GM21723 (cell line): ENCODE measurements at regions not wholly inside any gene's neighbourhood (a gene's known extent, or its start where the extent isn't known, plus 50 kb on each side); places are given as distances from the start of the nearest gene placed in this dataset.

Source experiments
- ATAC-seq: cut with Tn5 transposase; IDR thresholded peaks from one replicate; pipeline ENCODE4 v1.9.1; 2021; ENCODE audit warnings: mild to moderate bottlenecking, moderate library complexity; ENCODE audit not compliant: unreplicated experiment

DNA sequence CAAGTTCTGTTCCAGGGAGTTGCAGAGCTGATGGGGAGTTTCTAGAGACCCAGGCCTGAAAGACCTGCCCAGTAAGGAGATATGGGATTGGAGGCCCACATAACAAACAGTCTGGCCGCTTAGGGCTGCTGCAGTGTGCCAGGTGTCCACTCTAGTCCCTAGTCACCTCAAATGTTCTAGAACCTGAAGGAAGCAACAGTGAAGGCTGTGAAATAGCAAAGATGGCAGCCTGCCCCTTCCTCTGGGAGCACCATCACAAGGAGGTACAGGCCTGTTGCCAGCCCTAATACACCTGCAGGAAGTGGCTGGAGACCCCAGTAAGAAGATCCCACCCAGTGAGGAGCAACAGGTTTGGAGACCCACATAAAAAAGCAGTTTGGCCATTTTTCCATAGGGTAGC lies 783.8 kb upstream of the EDIL3 start:
- ATAC-seq, result no peak

DNA sequence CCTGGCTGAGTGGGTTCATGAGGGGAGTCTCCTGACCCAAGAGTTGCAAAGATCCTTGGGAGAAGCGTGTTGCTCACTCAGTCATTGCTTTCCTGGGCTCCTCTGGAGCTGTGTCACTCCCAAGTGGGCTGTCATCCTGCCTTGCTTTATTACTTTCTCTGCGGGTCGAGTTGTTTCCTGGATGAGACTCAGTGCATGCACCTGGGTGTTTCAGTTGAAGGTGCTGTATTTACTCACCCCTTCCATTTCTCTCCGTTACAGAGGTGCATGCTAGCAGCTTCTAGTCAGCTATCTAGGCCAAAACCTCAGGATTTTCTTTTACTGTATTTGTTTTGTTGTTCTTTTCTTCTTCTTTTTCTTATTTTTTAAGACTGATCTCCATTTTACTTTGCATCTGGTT lies 785.5 kb upstream of the EDIL3 start:
- no peak for ATAC-seq

DNA sequence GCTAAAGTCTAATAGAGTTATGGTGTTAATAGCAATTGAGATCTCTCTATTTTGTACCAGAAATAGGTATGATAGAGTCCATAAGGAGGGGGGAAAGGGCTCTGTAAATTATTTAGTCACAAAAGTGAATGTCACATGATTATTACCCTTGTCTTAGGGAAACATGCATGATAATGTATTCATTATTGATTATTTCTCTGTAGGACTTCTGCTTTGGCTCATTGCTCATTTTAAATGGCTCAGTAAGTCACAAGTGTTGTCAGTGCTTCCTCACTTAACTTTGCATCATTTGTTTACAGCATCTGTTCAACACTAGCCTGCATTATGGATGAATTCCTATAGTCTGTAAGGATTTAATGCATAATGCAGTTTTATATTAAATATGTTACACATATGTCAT lies 788.8 kb upstream of the EDIL3 start:
- ATAC-seq, result no peak

DNA sequence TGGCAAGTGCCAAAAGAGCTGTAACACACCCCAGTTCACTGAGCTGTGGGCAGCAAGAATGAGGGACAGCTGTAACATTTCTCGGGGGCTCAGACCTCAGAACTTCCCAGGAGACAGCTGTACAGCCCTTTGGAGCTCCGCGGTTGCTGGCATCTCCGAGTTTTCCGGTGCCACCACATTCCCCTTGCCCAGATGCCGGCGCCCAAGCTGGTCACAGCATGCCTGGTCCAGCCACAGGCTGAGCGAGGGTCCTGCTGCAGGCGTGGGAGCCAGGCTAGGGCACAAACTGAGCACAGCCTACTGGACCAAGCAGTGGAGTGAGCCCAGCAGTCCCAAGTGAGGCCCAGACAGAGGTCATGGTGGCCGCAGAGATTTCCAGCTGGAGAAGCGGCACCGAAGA lies 797.7 kb upstream of the EDIL3 start:
- ATAC-seq, result no peak

DNA sequence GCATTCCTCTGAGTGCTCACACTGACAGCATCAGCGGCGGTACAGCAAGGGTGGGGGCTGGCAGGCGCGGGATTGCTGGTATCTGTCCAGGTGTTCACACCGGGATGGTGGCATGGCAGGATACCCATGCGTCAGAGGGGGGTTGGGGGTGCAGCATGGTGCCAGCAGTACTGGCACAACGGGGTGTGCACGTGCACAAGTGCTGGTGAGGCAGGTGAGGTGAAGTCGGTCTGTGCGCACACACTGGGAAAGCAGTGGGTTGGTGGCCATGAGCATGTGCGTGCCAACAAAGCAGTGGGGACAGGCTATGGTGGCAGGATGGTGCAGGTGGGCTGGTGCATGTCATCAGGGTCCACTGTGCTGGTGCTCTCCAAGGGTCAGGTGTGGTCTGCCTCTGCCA lies 819.6 kb upstream of the EDIL3 start:
- ATAC-seq, result no peak

DNA sequence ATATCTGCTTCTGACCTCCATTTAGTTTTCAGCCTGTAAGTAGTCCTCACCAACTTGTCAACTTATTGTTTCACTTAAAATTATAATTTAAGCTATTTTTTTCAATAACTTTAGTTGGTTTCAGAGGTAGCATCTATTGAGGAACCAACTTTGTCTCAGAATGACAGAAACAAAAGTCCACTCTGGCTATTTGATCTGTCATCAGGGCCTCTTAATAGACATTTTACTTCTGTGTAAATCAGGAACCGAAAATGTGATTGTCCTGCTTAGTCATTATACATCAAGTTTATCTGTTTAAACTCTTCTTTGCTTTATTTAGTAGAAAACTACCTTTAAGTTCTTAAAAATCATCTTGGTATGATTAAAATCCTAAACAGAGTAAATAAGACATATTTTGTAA lies 820.8 kb upstream of the EDIL3 start:
- no peak for ATAC-seq

DNA sequence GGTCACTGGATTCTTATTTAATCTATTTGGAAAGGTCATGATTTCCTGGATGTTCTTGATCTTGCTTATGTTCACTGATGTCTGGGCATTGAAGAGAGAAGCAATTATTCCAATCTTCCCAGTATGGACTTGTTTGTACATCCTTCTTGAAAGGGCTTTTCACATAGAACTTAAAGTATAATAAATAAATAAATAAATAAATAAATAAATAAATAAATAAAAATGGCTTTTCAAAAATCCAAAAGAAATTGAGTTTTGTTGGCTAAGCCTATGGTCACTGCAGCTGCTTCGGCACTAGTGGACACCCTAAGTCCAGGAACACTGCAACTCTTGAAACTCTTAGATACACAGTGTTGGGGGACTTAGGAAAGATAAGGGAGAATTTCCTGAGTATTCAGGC lies 840.7 kb upstream of the EDIL3 start:
- no peak for ATAC-seq

DNA sequence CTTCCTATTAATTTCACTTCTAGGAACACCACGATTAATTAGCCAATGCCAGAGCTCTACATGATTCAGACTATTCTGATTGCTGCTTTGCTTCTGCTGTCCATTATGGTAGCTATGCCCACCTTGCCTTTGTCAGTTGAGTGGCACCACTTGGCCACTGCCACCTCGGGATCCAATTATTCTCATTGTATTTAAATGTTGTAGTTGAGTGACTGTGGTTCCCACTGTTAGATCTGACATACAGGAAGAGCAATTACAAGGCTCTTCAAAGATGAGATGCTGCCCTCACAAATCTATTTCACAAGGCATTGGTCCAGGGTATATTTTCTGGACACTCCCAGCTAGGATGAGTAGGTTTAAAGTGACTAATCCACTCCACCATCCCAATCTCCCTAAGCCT lies 864.5 kb upstream of the EDIL3 start:
- ATAC-seq, result no peak

DNA sequence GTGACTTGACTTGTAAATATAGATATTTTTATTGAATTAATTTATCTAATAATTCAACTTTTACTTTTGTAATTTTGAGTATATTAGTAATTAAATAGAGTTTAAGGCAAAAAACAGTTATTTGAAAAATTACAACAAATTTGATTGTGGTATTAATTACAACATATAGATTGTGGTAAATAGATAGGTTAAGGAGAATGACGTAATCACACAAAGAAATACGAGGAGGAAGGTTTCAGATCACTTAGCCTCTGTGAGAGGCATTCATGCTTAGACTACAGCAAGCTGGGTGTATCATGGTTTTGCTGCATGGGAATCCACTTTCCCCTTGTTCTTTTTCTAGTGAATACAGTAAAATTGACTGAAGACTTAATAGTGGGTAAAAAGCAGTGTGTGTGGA lies 878.4 kb upstream of the EDIL3 start:
- no peak for ATAC-seq

DNA sequence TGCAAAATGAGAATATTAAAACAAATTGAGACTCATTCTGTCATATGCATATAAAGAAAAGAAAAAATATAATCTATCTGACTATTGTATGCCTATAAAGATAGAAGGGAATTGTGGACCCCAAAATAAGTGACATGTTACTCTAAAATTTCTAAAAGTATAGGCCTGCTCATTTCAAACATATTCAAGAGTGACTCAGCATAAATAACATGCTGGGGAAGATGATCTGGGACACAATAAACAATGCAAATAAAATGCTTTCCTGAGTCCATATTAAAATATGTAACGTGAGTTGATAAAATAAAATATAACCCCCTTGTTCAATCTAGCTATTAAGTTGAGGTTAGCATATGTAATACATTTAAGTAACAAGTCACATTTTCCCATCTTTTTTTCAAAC lies 882.0 kb upstream of the EDIL3 start:
- ATAC-seq, result no peak

DNA sequence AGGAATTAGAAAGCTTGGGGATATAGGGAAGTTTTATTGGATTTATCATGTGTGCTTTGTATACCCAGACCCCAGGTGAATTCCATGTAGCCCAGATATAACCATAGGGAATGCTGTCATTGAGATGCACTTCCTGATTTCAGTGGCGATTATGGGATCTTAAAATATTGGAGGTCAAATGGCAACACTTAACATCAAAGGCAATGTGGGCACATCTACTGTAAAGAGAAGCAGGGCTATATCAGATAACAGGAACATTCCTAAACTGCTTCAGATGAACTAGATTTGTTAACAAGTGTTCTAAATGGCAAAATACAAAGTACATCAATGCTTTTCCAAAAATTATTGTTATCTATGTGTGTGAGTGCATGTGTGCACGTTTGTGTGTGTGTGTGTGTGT lies 883.5 kb upstream of the EDIL3 start:
- ATAC-seq, result no peak

DNA sequence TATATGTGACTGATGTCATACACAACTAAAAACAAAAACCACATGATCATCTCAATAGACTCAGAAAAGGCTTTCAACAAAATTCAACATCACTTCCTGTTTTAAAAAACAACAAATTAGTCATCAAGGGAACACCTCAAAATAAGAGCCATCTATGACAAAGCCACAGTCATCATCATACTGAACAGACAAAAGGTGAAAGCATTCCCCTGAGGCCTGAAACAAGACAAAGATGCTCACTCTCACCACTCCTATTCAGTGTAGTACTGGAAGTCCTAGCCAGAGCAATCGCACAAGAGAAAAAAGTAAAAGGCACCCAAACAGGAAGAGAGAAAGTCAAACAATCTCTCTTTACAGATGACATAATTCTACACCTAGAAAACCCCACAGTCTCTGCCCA lies 893.5 kb upstream of the EDIL3 start:
- ATAC-seq, result peak; percentile 89

DNA sequence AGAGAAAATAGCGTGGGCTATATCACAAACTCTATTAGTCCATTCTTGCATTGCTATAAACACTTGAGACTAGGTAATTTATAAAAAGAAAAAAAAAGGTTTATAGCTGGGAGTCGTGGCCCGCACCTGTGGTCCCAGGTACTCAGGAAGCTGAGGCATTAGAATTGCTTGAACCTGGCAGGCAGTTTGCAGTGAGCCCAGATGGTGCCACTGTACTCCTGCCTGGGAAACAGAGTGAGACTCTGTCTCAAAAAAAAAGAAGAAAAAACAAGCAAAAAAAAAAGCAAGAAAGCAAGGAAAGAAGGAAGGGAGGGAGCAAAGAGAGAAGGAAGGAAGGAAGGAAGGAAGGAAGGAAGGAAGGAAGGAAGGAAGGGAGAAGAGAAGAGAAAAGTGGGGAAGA lies 904.2 kb upstream of the EDIL3 start:
- ATAC-seq, result no peak

DNA sequence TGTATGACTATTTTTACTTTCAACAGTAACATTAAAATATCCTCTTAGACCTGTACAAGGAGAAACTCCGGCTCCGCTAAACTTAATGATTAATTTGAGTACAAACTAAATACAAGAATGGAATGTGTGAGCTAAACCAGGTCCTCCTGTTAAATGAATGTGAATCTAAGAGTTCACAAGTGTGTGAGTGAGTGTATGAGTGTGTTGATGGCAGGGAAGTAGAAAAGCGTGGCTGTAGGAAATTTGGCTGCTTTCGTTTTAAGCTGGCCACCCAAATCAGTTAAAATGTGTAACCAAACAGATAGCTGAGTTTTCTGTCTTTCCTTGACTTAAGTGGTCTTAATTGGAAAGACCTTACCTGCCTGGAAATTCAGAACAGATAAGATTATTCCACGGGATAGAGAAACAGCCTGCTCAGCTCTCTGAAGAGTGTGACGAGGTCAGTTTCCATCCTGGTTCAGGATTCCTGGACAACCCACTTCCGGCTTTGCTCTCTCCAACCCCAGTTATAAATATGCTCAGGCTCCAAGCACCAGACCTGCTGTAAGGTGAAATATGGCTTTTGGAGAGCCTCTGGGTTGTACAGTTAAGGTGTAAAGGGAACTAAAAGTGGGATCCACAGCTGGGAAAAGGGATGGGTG lies 908.6 kb upstream of the EDIL3 start:
- ATAC-seq, result no peak

DNA sequence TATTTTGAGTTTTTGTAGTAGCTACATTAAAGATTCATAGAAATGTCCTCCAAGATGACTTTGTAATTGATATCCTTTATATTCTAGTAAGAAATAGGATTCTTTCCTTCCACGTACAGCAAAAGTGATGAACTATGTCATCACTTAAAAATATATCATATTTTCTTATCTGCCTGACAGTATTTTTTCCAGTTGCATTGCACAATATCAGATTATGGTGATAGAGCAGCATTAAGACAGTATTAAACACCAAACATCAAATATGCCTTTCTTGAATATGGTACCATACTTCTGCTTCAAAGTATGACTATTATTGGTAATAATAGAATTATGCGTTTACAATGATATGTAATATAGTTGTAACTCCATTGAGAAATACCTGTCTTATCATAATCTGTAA lies 919.8 kb upstream of the EDIL3 start:
- ATAC-seq, result no peak

DNA sequence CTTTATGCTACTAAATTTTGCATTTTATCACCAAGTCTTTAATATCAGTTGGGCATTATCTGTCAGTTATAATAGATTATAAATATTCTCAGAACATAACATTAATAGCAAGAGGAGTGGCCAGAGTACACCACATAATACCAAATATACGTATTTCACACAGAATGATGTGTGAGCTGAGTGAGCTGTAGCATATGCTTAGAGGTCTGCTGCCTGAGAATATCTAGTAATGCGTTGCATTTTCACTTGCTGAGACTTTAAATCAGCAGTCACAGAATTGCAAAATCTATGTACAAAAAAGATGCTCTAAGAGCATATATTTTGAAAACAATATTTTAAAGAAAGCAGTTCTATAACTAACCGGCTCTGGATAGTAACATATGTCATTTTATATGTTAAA lies 921.1 kb upstream of the EDIL3 start:
- no peak for ATAC-seq

DNA sequence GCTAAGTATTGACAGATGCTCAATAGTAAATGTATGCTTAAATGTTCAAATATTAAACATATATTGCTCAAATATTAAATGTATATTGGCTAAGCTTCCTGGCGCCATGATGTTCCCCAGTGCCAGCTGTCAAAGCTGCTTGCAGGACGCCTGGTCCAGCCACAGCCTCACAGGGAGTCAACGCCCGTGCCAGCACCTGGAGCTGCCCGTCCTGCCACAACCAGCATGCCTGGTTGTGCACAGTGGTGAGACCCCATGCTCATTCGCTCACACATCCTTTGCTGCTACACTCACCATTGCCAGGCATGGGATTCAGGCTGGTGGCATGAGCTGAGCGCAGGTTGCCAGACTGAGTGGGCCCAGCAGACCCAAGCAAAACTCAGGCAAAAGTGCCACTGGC lies 926.9 kb upstream of the EDIL3 start:
- no peak for ATAC-seq

DNA sequence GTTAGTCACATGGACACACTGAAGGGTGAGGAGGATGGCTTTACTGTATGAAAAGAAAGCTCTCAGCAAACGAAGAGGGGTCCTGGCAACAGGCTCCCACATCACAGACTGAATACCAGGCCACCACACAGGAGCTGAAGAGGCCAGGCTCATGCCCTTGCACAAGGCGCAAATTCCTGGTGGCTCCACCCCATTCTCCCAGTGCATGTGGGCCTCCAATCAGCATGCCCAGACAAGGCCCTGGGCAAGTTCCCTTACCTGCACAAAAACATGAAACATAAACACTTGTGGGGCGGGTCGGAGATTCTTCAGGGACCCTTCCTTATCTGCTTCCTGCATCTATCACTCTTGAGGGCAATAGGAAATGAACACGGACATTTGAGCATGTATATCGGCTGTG lies 935.8 kb upstream of the EDIL3 start:
- no peak for ATAC-seq

DNA sequence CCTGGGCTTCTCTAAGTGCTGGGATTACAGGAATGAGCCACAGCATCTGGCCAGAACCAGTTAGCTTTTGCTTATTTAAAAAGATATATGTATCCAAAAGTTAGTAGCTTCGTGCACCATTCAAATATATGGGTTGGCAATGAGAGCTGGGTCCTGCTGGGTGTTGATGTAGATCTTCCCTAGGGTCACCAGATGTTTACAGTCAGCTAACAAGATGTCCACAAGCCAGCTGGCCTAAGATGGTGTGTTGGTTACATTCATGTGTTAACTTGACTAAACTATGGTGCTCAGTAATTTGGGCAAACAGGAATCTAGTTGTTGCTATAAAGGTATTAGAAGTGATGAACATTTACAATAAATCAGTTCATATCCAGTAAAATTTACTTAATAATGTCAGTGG lies 948.6 kb upstream of the EDIL3 start:
- no peak for ATAC-seq

DNA sequence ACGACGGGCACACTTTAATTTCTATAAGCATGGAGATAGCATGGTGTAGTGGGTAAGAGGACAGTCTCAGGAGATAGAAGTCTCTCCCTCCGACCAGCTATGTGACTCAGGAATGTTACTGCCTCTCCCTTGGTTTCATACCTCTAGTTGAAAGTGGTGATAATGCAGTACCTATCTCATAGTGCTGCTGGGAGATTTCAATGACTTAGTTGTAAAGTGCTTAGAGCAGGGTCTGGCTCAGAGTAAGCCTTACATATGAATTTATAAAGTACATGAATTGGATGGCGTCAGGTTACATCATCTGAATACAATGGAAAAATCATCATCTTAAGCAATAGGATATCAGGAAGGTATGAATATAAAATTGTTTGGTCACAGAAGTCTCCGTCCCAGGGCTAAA lies 952.8 kb upstream of the EDIL3 start:
- ATAC-seq, result no peak

DNA sequence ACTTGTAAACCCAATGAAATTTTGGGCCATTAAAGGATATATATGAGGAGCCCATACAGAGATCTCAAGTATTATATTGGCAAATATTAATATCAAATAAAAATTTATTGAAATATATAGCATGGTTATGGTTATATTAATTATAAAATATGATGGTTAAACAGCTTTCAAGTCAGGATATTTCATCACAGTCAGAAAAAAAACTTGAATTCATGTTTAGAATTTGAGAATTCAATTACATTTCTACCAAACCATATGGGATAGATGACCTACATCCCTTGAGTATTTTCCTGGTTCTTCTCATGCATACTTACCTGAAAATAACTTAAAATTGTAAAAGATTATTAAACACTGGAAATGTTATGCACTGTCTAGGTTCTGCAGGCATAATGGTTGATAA lies 956.1 kb upstream of the EDIL3 start:
- no peak for ATAC-seq

DNA sequence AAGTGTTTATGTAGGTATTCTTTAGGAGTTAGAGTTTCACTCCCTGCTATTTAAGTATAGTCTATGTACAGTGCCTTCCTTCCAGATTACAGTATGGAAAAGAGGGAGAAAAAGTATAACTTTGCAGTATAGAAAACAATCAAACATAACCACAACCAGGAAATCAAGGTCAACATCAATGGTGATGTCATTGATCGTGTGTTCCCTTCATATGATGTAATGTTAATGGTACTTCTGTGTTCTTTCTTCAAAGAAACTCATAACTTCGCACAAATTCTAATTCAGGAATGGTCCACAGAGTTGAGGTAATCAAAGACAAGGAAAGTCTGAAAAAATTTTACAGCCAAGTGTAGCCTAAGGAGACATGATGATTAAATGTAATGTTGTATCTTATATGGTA lies 961.1 kb upstream of the EDIL3 start:
- ATAC-seq, result no peak

DNA sequence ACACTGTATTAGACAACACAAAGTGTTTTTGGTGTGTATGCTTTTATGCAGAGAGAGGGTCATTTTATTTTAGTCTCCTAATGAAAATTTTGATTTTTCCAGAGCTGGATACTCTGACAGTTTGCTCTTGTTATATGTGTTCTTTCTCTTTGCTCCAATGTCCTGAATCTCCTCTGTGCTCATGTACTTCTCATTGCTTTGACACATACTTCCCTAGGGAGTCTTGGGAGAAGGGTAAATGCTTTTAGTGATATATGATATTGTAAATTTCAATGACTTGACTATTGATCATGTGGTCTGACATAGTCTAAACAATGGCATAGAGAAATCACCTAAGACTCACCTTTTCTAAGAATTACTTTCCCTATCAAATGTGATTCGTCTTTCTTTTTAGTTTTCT lies 972.6 kb upstream of the EDIL3 start:
- ATAC-seq, result no peak

DNA sequence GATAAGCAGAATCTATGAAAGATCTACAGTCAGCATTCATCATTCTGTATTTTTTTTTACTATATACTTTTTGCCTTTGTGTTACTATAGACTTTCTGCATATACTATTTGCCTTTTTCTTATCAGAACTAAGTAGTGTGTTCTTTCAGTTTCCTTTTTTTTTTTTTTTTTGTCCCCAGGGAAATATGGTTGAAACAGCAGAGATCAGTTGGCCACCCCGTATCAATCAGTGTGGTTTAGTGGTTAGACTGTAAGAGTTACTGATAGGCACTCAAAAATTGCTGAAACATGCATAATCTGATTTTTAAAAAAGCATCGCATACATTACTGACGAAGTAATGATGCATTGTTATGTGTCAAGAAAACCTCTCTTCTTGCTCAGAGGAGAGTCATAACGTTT lies 990.8 kb upstream of the EDIL3 start:
- ATAC-seq, result no peak
